PC-3 (cell line): ENCODE measurements at regions not wholly inside any gene's neighbourhood (a gene's known extent, or its start where the extent isn't known, plus 50 kb on each side); places are given as distances from the start of the nearest gene placed in this dataset.

ENCODE experiments used
- ATAC-seq: fragments of 200-7000 bp; cut with Tn5 transposase; 2 replicates; pipeline ENCODE4 v1.9.1; 2020; ENCODE audit warnings: mild to moderate bottlenecking, moderate library complexity
- BruUV-seq: library from RNA; stranded (reverse); fragments of 400-500 nt; replicated peaks from 2 replicates; lab custom pipeline; 2021; lab: Mats Ljungman, UMichigan
- CTCF ChIA-PET: fragments of 300-600 bp; sonication (Branson Sonifier 250); formaldehyde crosslinking; loops from one replicate; lab custom pipeline; 2022; ENCODE audit warnings: antibody characterized with exemption; lab: Charles Lee
- POLR2A ChIA-PET: fragments of 300-600 bp; sonication (Branson Sonifier 250); formaldehyde crosslinking; loops from one replicate; lab custom pipeline; 2022; ENCODE audit warnings: antibody characterized with exemption; ENCODE audit not compliant: unreplicated experiment; lab: Charles Lee
- DNase-seq: peaks from one replicate; pipeline ENCODE4 v3.0.0-alpha.2; 2015
- H2AFZ ChIP-seq: fragments of 300-600 bp; sonication (generic); 2 replicates; pipeline ENCODE4 v1.6.0; 2016; ENCODE audit warnings: antibody characterized with exemption, low read length
- H3F3A ChIP-seq: fragments of 300-600 bp; sonication (generic); one replicate; pipeline ENCODE4 v1.6.0; 2017; ENCODE audit warnings: antibody characterized with exemption, low read length, control low read depth, mild to moderate bottlenecking; ENCODE audit not compliant: unreplicated experiment
- H3K27ac ChIP-seq: fragments of 300-600 bp; sonication (generic); 2 replicates; pipeline ENCODE4 v1.5.1; 2016; ENCODE audit warnings: mild to moderate bottlenecking, low read length
- H3K27me3 ChIP-seq: fragments of 300-600 bp; sonication (generic); 2 replicates; pipeline ENCODE4 v1.6.1; 2016; ENCODE audit warnings: low read length, mixed read lengths
- H3K36me3 ChIP-seq: fragments of 300-600 bp; sonication (generic); 2 replicates; pipeline ENCODE4 v1.6.1; 2016; ENCODE audit warnings: low read depth, mixed run types, low read length, mixed read lengths
- H3K4me1 ChIP-seq: fragments of 300-600 bp; sonication (generic); 2 replicates; pipeline ENCODE4 v1.5.1; 2016; ENCODE audit warnings: low read length; ENCODE audit not compliant: insufficient read depth
- H3K4me2 ChIP-seq: fragments of 300-600 bp; sonication (generic); 2 replicates; pipeline ENCODE4 v1.6.0; 2016; ENCODE audit warnings: low read length
- H3K4me3 ChIP-seq: fragments of 300-600 bp; sonication (generic); 2 replicates; pipeline ENCODE4 v1.5.1; 2016; ENCODE audit warnings: mild to moderate bottlenecking, low read length, mixed read lengths
- H3K79me2 ChIP-seq: fragments of 300-600 bp; sonication (generic); 2 replicates; pipeline ENCODE4 v1.6.1; 2017; ENCODE audit warnings: low read length, mixed read lengths
- H3K9ac ChIP-seq: fragments of 300-600 bp; sonication (generic); 2 replicates; pipeline ENCODE4 v1.6.0; 2016; ENCODE audit warnings: mild to moderate bottlenecking, low read length
- H3K9me2 ChIP-seq: fragments of 300-600 bp; sonication (generic); replicated peaks from 2 replicates; pipeline ENCODE4 v1.6.1; 2016; ENCODE audit warnings: mixed run types, low read length, mixed read lengths
- H3K9me3 ChIP-seq: fragments of 300-600 bp; sonication (generic); 2 replicates; pipeline ENCODE4 v1.6.1; 2016; ENCODE audit warnings: low read length, mixed read lengths
- H4K20me1 ChIP-seq: fragments of 300-600 bp; sonication (generic); 2 replicates; pipeline ENCODE4 v1.6.1; 2016; ENCODE audit warnings: low read length, mixed read lengths
- EZH2 ChIP-seq: fragments of 300-600 bp; sonication (generic); IDR thresholded peaks from one replicate; pipeline ENCODE4 v1.6.1; 2017; ENCODE audit warnings: antibody characterized with exemption, mild to moderate bottlenecking, low read length; ENCODE audit not compliant: unreplicated experiment
- EZH2phosphoT487 ChIP-seq: fragments of 300-600 bp; sonication (generic); IDR thresholded peaks from 2 replicates; pipeline ENCODE4 v1.6.1; 2018; ENCODE audit warnings: mild to moderate bottlenecking, antibody characterized with exemption, low read length, borderline replicate concordance
- intact Hi-C: fragments of 100-400 bp; cut with micrococcal nuclease; formaldehyde crosslinking; loops from 2 replicates; pipeline ENCODE4 v1.9.0; 2023
- TF ChIP-seq, protein P1 (sequence below): fragments of 300-600 bp; sonication (generic); conservative IDR thresholded peaks from 2 replicates; pipeline ENCODE4 v1.5.1; 2017; ENCODE audit warnings: antibody characterized with exemption, low read depth, mild to moderate bottlenecking, low read length

DNA sequence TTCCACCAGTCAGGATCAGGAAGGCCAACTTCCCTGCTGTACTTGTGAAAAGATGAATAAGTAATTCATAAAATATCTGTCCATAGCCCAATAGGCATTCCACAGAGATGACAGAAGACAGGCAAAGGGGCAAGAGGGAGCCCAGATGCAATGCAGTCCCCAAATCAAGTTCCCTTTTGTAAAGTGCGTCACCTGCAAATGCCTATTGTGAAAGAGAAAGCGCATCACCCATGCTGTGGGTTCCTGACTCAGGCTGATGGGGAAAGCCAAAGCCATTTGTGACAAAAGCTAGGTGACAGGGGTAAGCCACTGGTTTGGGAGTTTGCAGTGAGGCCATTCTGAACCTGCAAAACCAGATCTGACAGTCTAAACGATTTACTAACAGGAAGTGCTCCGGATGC is 157.5 kb upstream of the ZNF536 start:
- TF ChIP-seq, protein P1, sequence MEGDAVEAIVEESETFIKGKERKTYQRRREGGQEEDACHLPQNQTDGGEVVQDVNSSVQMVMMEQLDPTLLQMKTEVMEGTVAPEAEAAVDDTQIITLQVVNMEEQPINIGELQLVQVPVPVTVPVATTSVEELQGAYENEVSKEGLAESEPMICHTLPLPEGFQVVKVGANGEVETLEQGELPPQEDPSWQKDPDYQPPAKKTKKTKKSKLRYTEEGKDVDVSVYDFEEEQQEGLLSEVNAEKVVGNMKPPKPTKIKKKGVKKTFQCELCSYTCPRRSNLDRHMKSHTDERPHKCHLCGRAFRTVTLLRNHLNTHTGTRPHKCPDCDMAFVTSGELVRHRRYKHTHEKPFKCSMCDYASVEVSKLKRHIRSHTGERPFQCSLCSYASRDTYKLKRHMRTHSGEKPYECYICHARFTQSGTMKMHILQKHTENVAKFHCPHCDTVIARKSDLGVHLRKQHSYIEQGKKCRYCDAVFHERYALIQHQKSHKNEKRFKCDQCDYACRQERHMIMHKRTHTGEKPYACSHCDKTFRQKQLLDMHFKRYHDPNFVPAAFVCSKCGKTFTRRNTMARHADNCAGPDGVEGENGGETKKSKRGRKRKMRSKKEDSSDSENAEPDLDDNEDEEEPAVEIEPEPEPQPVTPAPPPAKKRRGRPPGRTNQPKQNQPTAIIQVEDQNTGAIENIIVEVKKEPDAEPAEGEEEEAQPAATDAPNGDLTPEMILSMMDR = no peak
- TF ChIP-seq EZH2 (no peak), EZH2phosphoT487 (no peak)
- Histone ChIP-seq H3K4me1 (no peaks in the 10 kb centered on the region), H4K20me1 (no peaks in the 10 kb centered on the region), H3F3A (no peaks in the 10 kb centered on the region), H2AFZ (no peak overlapping the region), H3K4me2 (no peak overlapping the region), H3K27ac (no peak overlapping the region), H3K9me2 (no peaks in the 10 kb centered on the region), H3K9me3 (no peaks in the 10 kb centered on the region), H3K27me3 (no peaks in the 10 kb centered on the region), H3K79me2 (no peaks in the 10 kb centered on the region), H3K36me3 (no peaks in the 10 kb centered on the region), H3K4me3 (no peak overlapping the region), H3K9ac (no peak overlapping the region)
- ATAC-seq (no peak), DNase-seq (peak; percentile 52)
- ChIA-PET POLR2A (no interaction called here), CTCF (no interaction called here)
- BruUV-seq = no TSS peak
- intact Hi-C loops = no loop called here

DNA sequence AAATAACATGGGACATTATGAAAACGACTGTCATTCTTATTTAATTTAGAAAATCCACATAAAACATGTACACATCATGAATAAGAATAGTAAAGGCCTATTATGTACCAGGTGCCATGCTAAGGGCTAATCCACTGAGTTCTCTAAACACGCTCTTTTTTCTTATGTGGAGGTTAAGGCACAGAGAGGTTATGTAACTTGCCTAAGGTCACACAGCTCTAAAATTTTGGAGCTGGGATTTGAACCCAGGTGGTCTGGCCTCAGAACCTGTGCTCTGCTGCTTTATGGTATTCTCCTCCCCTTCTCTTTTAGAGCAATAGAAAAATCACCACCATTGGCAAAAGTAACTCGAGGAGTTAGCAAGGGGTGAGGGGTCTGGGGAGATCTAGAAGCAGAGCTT is 156.9 kb upstream of the ZNF536 start:
- no peaks in the 10 kb centered on the region for H3K79me2 ChIP-seq
- no peak overlapping the region for H3K4me3 ChIP-seq
- no peak for DNase-seq
- no peaks in the 10 kb centered on the region for H3K36me3 ChIP-seq
- BruUV-seq = no TSS peak
- H4K20me1 ChIP-seq = no peaks in the 10 kb centered on the region
- H3K9me3 ChIP-seq = no peaks in the 10 kb centered on the region
- H3K9me2 ChIP-seq = no peaks in the 10 kb centered on the region
- H2AFZ ChIP-seq = no peak overlapping the region
- no peaks in the 10 kb centered on the region for H3K4me1 ChIP-seq
- POLR2A ChIA-PET = no interaction called here
- H3K4me2 ChIP-seq = no peak overlapping the region
- CTCF ChIA-PET = no interaction called here
- H3K27ac ChIP-seq = no peak overlapping the region
- ATAC-seq = no peak
- H3F3A ChIP-seq = no peaks in the 10 kb centered on the region
- intact Hi-C loops = no loop called here
- H3K27me3 ChIP-seq = no peaks in the 10 kb centered on the region
- H3K9ac ChIP-seq = no peak overlapping the region
- TF ChIP-seq, protein P1 = no peak
- TF ChIP-seq EZH2phosphoT487 (no peak), EZH2 (no peak)

DNA sequence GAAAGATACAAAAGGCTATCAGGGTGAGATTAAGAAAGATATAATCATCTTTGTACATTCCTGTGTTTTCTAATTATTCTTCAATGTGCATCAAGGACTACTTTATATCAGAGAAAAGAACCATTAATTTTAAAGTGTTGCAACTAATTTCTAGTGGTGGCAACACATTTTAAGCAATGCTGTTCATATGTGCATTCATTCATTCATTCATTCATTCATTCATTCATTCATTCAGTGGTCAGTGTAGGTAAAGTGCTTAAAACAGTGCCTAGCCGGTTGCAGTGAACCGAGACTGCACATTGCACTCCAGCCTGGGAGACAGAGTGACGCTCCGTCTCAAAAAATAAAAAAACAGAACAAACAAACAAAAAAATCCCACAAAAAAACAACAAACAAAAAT is 155.7 kb upstream of the ZNF536 start:
- no TSS peak for BruUV-seq
- CTCF ChIA-PET = no interaction called here
- POLR2A ChIA-PET = no interaction called here
- Histone ChIP-seq H4K20me1 (no peaks in the 10 kb centered on the region), H3K4me3 (no peak overlapping the region), H3K4me2 (no peak overlapping the region), H3K79me2 (no peaks in the 10 kb centered on the region), H2AFZ (no peak overlapping the region), H3K9me3 (no peaks in the 10 kb centered on the region), H3F3A (no peaks in the 10 kb centered on the region), H3K27me3 (no peaks in the 10 kb centered on the region), H3K9me2 (no peaks in the 10 kb centered on the region), H3K27ac (no peak overlapping the region), H3K4me1 (no peaks in the 10 kb centered on the region), H3K9ac (no peak overlapping the region), H3K36me3 (no peaks in the 10 kb centered on the region)
- TF ChIP-seq EZH2phosphoT487 = no peak
- TF ChIP-seq, protein P1 = no peak
- no peak for TF ChIP-seq EZH2
- intact Hi-C loops = no loop called here
- DNase-seq (no peak), ATAC-seq (no peak)
